NT2/D1 (cell line): ENCODE measurements at regions not wholly inside any gene's neighbourhood (a gene's known extent, or its start where the extent isn't known, plus 50 kb on each side); places are given as distances from the start of the nearest gene placed in this dataset.

Experiments used
- YY1 ChIP-seq: IDR thresholded peaks from 2 replicates; pipeline ENCODE4 v1.6.1; 2011; ENCODE audit not compliant: insufficient read length, insufficient read depth
- ZNF274 ChIP-seq: IDR thresholded peaks from 2 replicates; pipeline ENCODE4 v1.6.1; 2011; ENCODE audit warnings: mild to moderate bottlenecking, low read depth, low read length

DNA sequence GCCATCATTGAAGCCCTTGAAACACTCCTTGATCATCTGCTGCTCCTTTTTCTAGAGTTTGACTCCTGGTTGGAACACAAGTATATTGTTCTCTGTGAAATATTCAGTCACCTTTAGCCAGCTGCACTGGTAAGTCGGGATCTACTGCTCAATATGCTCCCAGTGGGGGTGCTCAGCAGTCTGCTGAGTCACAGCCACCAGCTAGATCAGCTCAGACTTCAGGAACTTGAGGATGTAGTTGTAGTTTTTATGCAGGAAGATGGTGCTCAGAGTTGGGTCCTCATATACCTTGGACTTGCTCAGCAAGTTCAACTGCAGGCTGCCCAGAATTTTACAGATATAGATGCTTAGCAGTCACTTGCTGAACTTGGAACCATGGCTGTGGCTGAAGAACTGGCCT lies 202.5 kb upstream of the RPL34 start:
- TF ChIP-seq YY1 (no peak), ZNF274 (no peak)
